Pulmonary artery endothelial cell (primary cell): ENCODE measurements at regions not wholly inside any gene's neighbourhood (a gene's known extent, or its start where the extent isn't known, plus 50 kb on each side); places are given as distances from the start of the nearest gene placed in this dataset.

Experiments
- DNase-seq: peaks from one replicate; pipeline ENCODE4 v3.0.0-alpha.2; 2011; ENCODE audit warnings: low read depth, low spot score

GRCh38 chr11:110837603-110838002 is 125.4 kb upstream of the ARHGAP20 start:
- DNase-seq = no peak

GRCh38 chr11:110835106-110835505 is 122.9 kb upstream of the ARHGAP20 start:
- DNase-seq = no peak

- DNase-seq = peak; percentile 29
These were observed 120.8 kb upstream of the ARHGAP20 start for GRCh38 chr11:110833033-110833484.

GRCh38 chr11:110832539-110832938 is 120.3 kb upstream of the ARHGAP20 start:
- DNase-seq = no peak

- DNase-seq = no peak
These were observed 119.8 kb upstream of the ARHGAP20 start for GRCh38 chr11:110832080-110832479.

GRCh38 chr11:110830747-110831146 is 118.5 kb upstream of the ARHGAP20 start:
- no peak for DNase-seq

GRCh38 chr11:110830344-110830743 is 118.1 kb upstream of the ARHGAP20 start:
- DNase-seq = no peak

GRCh38 chr11:110829873-110830272 is 117.6 kb upstream of the ARHGAP20 start:
- DNase-seq = no peak

GRCh38 chr11:110828086-110828485 is 115.8 kb upstream of the ARHGAP20 start:
- DNase-seq = no peak

- no peak for DNase-seq
These were observed 115.0 kb upstream of the ARHGAP20 start for GRCh38 chr11:110827276-110827675.

GRCh38 chr11:110824912-110825620 is 112.8 kb upstream of the ARHGAP20 start:
- no peak for DNase-seq

- DNase-seq = no peak
These were observed 105.9 kb upstream of the ARHGAP20 start for GRCh38 chr11:110818032-110818687.

GRCh38 chr11:110812086-110812733 is 100.0 kb upstream of the ARHGAP20 start:
- DNase-seq = no peak

- no peak for DNase-seq
These were observed 97.4 kb upstream of the ARHGAP20 start for GRCh38 chr11:110809417-110810199.

- no peak for DNase-seq
These were observed 96.0 kb upstream of the ARHGAP20 start for GRCh38 chr11:110808248-110808647.

GRCh38 chr11:110807801-110808200 is 95.6 kb upstream of the ARHGAP20 start:
- DNase-seq = no peak

GRCh38 chr11:110805756-110806155 is 93.5 kb upstream of the ARHGAP20 start:
- no peak for DNase-seq

GRCh38 chr11:110802162-110802561 is 89.9 kb upstream of the ARHGAP20 start:
- no peak for DNase-seq

- DNase-seq = peak; percentile 51
These were observed 89.1 kb upstream of the ARHGAP20 start for GRCh38 chr11:110801328-110801727.

GRCh38 chr11:110798201-110798900 is 86.1 kb upstream of the ARHGAP20 start:
- DNase-seq = no peak

- DNase-seq = no peak
These were observed 85.2 kb upstream of the ARHGAP20 start for GRCh38 chr11:110797453-110797852.
